Stimulated activated CD4-positive, alpha-beta T cell treated with anti-CD3 and anti-CD28 coated beads, Interleukin-15, amount 100 ng/mL, for 48 hours (primary cell): ENCODE measurements at regions not wholly inside any gene's neighbourhood (a gene's known extent, or its start where the extent isn't known, plus 50 kb on each side); places are given as distances from the start of the nearest gene placed in this dataset.
"Not testable (repeated sequence)": the region's sequence is repeated elsewhere in the genome, so short reads cannot be mapped to it uniquely, and the experiment has no call there.

Experiments used
- DNase-seq, 2 donors: peaks; one replicate each; pipeline ENCODE4 v3.0.0-alpha.2; 2020; ENCODE audit warnings: low read depth in 2 of 2

DNA sequence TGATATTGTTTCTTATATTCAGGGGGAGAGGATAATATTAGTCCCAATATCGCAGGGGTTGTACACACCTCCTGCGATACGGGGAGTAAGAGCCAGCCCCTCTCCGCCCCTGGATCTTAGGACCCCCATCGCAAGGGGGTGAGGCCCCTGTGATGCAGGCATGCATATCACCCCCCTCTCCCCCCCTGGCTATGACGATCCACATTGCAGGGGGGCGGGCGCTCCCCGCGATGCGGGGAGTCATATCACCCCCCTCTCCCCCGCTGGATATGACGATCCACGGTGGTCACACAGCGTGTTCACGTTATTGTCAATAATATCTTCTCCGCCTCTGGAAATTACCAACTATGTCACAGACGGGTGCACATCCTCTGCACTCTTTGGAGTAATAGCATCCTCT, 420.7 kb downstream of the DIRAS2 start:
- DNase-seq, result not testable (repeated sequence)

DNA sequence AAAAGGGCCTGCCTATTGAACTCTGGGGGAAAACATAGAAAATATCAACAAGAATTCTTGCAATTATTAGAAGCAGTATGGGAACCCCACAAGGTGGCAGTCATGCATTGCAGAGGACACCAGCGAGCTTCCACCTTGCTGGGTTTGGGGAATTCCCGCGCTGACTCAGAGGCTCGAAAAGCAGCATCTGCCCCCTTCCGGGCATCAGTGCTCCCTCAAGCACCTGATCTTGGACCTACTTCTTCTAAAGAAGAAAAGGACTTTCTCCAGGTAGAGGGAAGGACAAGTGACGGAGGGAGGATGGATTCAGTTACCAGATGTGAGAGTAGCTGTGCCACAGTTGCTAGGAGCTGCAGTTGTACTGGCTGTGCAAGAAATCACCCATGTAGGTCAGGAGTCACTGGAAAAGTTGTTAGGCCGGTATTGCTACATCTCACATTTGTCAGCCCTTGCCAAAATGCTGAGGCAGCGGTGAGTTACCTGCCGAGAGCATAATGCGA, 415.7 kb downstream of the DIRAS2 start:
- peak; percentile 59 to 60 for DNase-seq

DNA sequence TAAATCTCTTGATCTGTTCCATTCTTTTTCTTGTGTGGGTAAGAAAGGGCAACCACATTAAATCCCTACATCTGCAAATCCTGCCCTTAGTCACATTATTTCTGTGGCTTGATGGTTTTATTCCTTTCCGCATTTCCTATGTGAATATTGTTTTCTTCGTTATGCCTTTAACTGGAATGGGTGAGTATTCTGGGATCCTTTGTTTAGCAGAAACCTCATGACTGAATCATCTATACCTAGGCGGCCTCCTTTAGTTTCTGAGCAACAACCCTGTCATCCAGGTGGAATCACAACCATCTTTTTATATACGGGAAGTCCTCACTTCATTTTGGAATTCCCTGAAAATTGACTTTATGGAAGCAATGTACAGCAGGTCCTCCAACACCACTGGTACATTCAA, 409.5 kb downstream of the DIRAS2 start:
- not testable (repeated sequence) for DNase-seq

DNA sequence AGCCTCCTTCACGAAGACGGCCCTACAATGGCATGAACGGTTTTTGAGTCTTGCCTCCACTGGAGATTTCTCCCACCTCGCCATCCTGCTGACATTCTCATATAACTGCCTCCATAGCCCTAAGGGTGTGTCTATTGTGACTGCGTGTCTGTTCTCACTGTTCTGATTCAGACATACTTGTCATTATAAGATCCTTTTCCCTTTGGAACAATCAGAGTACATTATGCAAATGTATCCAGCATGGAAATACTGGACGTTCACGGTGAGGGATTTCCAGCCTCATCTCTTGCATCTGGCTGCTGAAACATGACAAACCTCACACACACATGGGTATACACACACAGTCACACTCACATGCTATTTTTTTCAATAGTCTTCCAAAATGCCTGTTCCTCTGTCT, 402.1 kb downstream of the DIRAS2 start:
- no peak for DNase-seq

DNA sequence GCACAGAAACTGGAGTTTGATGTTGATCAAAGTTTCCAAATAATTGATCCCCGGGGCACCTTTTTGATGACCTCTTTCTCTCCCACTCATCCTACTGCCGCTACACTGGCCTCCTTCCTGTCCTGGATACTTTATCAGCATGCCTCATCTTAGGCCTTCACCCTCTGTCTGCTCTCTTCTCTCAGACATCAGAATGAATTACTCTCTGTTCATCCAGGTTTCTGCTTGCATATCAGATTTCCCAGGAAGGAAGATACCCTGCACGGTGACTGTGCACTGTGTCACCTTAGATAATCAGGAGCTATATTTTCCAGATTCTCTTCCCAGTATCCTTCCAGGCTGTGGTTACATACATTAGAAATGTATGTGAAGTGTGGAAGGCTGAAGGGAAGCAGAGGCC, 397.0 kb downstream of the DIRAS2 start:
- no peak for DNase-seq

DNA sequence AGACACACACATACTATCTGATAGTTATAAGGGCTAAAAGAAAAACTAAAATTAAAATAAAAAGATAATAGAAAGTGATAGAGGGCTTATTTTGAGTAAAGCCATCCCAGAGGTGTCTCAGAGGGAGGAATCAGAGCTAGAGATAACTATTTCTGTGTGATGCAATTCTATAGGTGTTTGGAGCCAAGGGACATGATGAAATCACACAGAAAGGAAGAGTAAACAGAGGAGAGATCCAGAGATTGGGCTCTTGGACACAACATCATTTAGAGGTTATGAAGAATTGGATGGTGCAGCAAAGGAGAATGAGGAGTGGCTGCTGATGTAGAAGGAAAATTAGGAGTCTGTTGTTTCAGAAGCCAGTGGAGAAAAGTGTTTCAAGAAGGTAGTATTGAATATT, 393.5 kb downstream of the DIRAS2 start:
- DNase-seq, result no peak

DNA sequence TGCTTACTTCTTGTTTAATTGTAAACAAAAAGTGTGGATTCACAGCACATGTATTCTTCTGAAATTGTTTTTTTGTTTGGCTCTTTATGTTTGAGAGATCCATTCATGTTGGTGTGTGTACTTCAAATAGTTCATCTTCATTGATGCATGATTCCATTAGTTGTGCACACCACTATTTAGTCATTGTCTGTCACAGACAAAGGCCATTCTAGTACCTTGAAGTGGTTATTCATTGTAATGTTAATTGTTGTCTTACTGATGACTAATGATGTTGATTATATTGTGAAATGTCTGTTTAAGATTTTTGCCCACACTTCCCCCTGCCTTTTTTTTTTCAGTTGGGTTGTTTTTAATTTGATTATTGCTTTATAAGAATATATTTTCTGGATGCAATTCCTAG, 391.3 kb downstream of the DIRAS2 start:
- no peak for DNase-seq

DNA sequence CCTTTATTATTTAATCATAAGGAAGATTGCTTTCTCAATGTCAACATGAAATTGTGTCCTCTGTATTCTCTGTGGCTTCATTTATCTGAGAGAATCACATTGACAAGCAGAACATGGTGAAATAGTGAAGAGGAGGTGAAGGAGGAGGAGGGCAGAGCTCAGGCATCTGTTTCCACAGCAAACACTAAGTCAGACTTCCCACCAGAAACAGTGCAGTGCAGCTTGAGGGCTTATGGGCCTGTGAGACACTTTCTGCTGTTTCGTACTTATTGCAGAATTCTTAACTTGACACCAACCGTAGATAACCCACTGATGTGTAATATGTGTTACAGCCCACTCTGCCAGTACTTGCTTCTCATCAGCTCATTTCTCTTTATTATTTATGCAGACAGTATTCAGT, 386.3 kb downstream of the DIRAS2 start:
- no peak for DNase-seq

DNA sequence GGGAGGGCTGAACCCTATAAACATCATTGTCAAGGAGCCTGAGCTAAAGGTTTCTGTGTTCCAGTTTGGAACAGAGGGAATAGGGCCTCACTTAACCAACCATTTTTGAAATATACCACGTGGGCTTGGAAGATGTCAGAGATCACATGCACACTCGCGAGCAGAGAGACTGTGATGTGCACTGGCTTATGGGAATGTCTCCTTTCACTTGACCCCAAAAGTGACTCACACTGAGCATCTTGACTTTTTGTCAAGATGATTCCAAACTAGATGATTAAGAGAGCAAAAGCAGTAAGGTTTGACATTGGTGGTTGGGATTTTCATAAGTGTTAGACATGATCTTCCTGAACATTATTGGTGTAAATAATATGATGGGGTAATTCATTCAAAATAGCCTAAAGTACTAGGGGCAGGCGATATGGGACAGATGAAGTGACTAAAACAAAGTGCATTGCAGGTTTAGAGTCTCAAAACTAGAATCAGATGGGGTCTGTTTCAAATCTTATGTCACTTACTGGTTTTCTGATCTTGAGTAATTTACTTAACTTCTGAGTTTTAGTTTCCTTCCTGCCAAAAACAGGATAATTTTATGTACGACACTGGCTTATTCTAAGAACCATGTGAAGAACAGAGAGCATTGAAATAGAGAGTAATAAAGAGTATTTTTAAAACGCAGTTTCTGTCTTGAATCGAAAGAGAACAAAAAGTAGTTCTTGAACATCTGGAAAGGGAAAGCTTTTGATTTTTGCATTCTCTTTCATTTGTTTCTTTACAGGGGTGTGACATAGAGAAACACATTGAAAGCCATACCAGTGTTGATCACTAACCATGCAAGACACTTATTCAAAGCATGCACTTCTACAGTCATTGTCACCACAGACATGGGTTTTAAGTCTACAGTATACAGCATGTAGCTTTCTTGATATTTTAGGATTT, 383.0 kb downstream of the DIRAS2 start:
- DNase-seq, result no peak

DNA sequence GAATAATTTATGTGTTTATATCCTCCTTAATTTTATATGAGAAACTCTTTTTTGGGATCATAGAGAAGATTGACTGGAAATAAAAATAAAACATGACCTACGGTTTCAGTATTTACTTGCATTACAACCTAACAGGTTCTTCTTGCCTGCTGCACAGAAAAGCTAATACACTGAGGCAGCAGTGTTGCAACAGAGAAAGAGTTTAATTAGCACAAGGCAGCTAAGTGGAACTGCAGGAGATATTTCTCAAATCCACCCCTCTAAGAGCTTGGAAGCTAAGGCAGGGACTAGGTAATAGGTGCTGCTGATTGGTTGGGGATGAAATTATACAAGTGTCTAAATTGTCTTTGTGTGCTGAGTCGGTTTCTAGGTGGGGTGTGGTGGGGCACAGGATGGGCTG, 380.9 kb downstream of the DIRAS2 start:
- DNase-seq, result no peak

DNA sequence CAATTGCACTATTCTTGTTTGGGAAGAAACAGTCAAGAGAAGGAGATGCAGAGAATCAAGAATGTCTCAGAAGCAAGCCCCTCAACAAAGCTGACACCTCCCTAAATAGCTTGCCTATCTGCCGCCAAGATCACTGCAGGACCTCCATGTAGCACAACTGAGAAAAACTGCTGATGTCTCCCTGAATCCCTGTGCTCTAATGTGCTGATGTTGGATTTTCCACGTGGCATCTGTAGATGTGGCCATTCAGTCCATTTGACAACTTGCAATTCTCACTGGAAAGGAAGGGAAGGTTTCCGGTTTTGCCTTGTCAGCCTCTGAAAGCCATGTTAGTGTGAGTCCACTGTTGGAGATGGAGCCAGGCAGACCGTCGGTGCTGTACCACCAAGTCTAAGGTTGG, 374.0 kb downstream of the DIRAS2 start:
- no peak for DNase-seq

DNA sequence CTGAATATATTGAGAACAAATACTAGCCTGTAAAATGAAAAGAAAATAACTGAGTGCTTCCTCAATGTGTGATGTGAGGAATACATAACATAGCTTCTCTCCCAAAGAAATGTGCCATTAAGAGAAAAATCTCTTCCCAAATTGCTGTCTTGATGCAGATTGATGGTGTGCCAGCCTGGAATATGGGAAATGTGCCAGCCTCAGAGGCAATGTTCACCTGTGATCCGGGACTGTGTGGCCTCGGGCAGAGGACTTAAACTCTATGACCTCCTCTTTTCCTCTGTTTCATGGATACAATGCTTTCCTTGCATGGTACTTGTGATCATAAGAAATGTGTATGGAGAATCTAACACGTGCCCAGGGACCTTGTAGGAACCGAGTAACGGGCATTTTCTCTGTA, 370.9 kb downstream of the DIRAS2 start:
- no peak for DNase-seq

DNA sequence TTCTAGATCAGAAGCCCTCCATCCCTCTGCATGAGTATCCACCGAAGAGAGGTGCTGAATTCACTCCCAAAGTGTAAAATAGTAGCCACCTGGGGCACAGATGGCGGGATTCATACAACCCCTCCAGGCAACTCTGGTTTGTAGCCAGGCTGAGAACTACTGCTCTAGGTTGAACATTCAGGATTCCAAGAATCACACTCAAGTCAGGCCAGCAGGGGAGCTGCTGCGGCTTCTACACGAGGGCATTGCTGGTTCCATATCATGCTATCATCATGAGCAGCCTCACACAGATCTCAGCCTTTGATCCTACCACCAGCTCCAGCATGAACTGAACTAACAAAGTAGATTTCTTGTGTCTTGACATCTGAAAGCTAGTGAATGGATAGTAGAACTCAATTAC, 367.9 kb downstream of the DIRAS2 start:
- DNase-seq, result no peak

DNA sequence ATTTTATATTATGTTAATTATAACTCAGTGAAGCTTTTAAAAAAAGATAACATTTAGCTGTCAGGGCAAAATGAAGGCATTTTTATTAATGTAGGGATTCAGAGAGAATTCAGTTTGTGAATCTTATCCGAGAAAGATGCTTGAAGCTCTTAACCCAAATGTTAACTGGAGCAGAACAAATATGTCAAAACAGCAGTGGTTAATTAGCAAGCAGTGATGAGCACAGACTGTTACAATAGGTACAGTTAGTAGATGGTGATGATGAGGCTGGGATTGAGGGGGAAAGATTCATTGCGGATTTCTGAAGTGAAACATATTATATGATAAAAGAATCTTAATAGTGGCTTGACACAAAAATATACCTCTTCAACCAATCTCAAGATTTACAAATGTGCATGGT, 356.7 kb downstream of the DIRAS2 start:
- DNase-seq, result no peak

DNA sequence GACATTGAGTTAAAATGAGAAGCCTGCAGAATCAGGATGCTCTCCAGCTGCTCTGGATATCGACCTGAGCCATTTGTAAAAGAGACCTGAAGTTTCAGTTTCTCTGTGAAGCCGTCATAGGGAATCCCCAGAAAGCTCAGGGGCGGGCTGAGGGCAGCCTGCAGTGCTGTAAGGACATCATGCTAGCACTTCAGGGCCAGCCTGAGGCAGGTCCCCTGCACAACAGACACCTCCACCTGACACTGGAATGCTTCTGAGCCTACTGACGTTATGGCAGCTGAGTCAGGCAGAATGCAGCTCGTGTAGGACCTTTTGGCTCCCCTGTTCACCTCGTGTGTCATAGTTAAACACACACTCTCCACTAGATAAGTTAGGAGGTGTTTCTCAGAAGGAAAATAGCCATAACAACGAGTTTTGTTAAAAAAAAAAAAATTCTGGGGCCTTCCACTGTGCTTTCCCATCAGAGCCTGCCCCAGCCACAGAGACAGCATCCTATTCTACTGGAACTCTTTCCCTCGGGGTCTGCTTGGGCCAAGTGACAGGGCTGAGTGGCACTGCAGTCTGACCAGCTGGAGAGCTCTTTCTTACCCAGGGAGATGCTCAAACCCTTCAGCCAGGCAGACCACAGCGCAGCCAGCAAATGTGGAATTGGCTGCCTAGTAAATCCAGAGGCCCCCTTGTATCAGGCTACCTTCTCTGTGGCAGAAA, 354.9 kb downstream of the DIRAS2 start:
- peak in 1 of 2 donors; percentile 0 for DNase-seq

DNA sequence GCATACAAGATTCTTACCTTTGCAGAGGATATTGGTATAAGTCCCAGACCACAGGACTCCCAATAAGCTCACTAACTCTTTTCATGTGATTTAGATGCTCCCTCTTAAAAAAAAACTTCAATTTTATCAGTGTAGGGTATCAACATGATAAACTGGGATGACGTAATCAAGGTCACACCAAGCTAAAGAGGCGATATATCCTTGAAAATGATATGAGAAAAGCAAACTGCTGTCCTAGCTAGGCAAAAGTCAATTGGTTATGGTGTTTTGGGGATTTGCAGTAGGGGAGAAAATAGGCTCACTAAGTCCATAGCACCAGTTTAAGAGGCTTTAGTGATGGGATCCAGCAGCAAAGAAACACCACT, 354.4 kb downstream of the DIRAS2 start:
- no peak for DNase-seq

DNA sequence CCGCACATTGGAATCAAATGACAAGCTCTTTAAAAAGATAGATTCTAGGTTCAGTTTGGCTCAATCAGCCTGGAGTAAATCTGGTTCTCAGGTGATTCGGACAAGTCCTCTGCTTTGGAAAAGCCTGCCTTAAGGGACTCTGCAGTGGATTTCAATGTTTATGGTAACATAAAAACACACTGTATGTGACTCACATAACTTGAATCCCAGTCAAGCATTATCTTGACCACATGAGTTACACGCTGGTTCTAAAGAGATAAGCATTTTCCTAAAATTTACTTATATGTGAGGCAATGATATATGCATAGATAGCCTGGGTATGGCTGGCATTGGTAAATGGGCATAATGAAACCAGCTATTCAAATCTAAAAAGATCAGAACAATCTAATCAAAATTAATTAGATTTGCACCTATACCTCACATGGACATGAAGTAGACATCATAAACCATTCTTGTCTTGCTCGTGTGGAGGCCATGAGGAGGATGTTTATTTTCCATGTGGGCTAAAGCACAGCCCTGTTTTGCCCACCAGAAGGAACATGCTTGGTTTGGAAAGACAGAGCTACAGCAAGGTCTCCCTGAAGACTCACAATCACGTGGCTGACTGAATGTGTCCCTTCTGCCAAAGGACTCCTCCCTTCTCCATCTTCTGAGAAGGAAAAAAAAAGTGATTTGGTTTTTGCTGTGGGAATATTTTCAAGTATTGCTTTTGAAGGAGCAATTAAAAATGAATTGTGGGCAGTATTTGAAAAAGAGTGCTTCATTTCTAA, 351.7 kb downstream of the DIRAS2 start:
- DNase-seq, result no peak

DNA sequence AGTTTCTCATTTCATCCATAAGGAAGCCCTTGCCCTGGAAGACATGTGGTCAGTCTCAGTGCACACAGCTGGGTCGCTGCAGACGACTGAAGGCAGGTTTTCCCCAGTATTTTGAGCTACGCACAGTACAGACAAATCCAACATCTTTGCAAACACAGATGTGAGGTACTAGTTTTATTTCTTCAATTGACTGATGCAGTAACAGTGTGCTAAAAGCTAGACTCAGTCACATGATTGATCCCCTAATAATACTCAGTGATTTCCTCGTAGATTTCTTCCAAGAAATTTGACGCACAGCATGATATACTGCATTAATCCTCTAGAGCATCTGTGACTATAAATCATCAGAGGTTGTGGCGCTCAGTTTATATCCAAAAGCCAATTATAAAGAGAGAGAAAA, 346.1 kb downstream of the DIRAS2 start:
- DNase-seq, result no peak

DNA sequence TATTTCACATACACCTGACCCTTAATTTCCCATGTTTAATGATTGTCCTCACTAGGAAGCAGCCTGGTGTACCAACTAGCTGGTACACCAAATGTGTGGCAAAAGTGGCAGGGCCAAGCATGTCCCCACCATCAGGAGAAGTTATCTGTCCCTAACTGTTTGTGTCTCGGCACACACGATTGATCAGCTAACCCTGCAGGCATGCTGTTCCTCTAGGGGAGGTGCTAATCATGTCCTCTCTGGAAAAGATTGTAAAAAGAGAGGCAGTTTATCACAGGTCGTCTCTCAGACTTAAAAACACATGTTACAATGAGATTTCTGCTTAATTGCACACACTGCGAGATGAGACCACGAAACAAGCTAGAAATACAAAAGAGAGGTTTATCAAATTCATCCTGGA, 342.7 kb downstream of the DIRAS2 start:
- no peak for DNase-seq

DNA sequence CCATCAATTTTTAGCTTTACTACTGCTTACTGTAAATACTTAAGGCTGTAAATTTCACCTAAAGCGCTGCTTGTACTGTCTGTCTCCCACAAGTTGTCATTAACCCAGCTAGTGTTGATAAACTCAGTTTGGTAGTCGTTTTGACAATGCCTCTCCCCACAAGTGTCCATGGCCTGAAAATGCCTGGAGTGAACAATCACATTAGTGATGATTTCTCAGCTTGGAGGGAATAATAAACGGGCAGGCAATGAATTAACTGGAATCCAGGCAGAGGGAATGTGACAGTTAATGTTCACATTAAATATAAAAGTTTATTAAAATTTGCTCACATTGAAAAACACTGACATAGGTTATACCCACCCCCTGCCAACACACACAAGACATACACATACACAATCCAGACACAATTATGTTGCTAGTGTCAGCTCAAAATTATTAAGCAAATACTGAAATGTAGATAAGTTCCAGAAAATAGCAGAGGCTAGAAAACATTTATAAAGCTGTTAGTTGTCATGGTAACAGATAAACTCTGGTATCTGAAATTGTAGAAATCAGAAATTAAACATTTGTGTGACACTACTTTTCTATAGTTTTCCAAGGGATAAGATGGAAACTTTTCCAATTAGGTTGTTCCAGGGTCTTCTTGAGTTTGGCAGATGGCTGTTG, 341.9 kb downstream of the DIRAS2 start:
- no peak for DNase-seq

DNA sequence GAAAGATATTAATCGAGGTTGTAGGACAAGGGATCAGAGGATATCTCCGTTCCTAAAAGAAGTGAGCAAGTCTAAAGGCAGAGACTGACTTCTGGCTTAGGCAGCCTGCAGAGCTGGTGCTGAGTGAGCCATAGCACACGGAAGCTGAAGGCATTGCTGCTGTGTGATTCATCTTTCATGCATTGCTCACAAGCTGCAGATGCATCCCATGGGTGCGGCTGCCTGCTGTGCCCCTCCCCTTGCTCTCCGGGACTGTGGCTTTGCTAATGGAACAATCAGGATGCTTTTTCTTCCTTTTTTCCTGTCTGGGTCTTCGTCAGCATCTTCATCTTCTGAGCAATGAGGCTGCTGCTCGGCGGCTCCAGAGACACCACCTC, 341.4 kb downstream of the DIRAS2 start:
- no peak for DNase-seq

DNA sequence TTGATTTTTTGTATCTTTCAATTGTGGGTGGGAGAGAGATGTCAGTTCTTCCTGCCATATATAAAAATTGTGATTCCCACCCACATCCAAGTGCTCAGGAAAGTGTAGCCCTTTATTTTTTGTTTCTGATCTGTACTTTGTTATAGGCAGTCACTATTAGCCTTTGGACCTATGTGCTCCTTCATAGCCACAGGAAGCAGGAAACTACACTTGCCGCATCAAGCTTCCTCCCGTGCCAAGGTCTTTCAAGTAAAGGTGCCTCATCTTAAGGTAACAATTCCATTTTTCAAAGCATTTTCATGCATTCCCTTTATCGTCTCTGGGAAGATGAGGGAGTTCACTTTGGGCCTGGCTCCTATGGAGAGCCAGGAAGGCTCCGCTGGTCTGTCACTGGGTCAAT, 339.0 kb downstream of the DIRAS2 start:
- no peak for DNase-seq
